Testis (tissue), 2 donors: ENCODE measurements at regions not wholly inside any gene's neighbourhood (a gene's known extent, or its start where the extent isn't known, plus 50 kb on each side); places are given as distances from the start of the nearest gene placed in this dataset.

Experiments used
- DNase-seq: peaks from one replicate; pipeline ENCODE4 v3.0.0-alpha.2; 2019
- H3K27ac ChIP-seq, 2 donors: fragments of 200-600 bp; sonication (generic); one replicate each; pipeline ENCODE4 v1.5.1; 2019
- H3K27me3 ChIP-seq: fragments of 200-600 bp; sonication (generic); one replicate; pipeline ENCODE4 v1.5.1; 2019
- H3K36me3 ChIP-seq: fragments of 200-600 bp; sonication (generic); one replicate; pipeline ENCODE4 v1.5.1; 2017; ENCODE audit warnings: low read depth; ENCODE audit errors: missing control alignments
- H3K4me1 ChIP-seq: fragments of 200-600 bp; sonication (generic); one replicate; pipeline ENCODE4 v1.5.1; 2019
- H3K4me3 ChIP-seq, 2 donors: fragments of 200-600 bp; sonication (generic); one replicate each; pipeline ENCODE4 v1.5.1; 2017 to 2019
- H3K9me3 ChIP-seq: fragments of 200-600 bp; sonication (generic); one replicate; pipeline ENCODE4 v1.5.1; 2017
- CTCF ChIP-seq, 3 experiments: fragments of 450-650 bp in 2 of 3; fragments of 200-600 bp in 1 of 3; sonication (generic) in 1 of 3; IDR thresholded peaks; one replicate each; pipeline ENCODE4 v1.5.1; 2016 to 2019; ENCODE audit warnings: antibody characterized with exemption in 3 of 3, mild to moderate bottlenecking in 2 of 3, moderate library complexity in 1 of 3
- POLR2A ChIP-seq: fragments of 450-650 bp; IDR thresholded peaks from one replicate; pipeline ENCODE4 v1.6.1; 2017; ENCODE audit warnings: antibody characterized with exemption, mild to moderate bottlenecking, moderate library complexity
- WGBS, 2 donors: methylation state at CpG; one replicate each; pipeline ENCODE4 v1.1.5; 2018; 5-methylcytosine and 5-hydroxymethylcytosine counted together
- intact Hi-C: fragments of 100-400 bp; cut with DNase I; formaldehyde crosslinking; loops from one replicate; pipeline ENCODE4 v1.15.1; 2023; ENCODE audit warnings: low total_unique reads

GRCh38 chr3:170724599-170725280, 138.9 kb upstream of the SLC7A14 start:
- Histone ChIP-seq H3K36me3 (no peaks in the 10 kb centered on the region), H3K27ac (peak overlapping the region in 1 of 2 donors; percentile 1), H3K27me3 (no peaks in the 10 kb centered on the region), H3K4me1 (peaks cover 10% of the 10 kb centered on the region), H3K9me3 (no peaks in the 10 kb centered on the region), H3K4me3 (no peak overlapping the region)
- no peak for TF ChIP-seq CTCF (IDR thresholded peaks at IDR 0.05)
- TF ChIP-seq POLR2A: no peak
- WGBS, 2 donors: 53 to 75% methylated on average over 1 of the region's 1 CpG
- peak; percentile 44 for DNase-seq
- intact Hi-C loops: no loop called here

GRCh38 chr3:170723241-170723640, 137.4 kb upstream of the SLC7A14 start:
- DNase-seq: no peak
- TF ChIP-seq POLR2A (no peak), CTCF (IDR thresholded peaks at IDR 0.05) (no peak)
- 48 to 55% methylated on average over 1 of the region's 1 CpG for WGBS, 2 donors

GRCh38 chr3:170721563-170721962, 135.7 kb upstream of the SLC7A14 start:
- no peaks in the 10 kb centered on the region for H3K9me3 ChIP-seq
- peak; percentile 32 for DNase-seq
- peaks cover 6% of the 10 kb centered on the region for H3K4me1 ChIP-seq
- H3K27me3 ChIP-seq: no peaks in the 10 kb centered on the region
- H3K4me3 ChIP-seq: no peak overlapping the region
- intact Hi-C loops: no loop called here
- TF ChIP-seq CTCF (IDR thresholded peaks at IDR 0.05) (no peak), POLR2A (no peak)
- H3K27ac ChIP-seq: no peak overlapping the region
- no peaks in the 10 kb centered on the region for H3K36me3 ChIP-seq

More at GRCh38 chr3:170723241-170723640, 137.4 kb upstream of the SLC7A14 start:
- H3K27me3 ChIP-seq: no peaks in the 10 kb centered on the region
- peaks cover 10% of the 10 kb centered on the region for H3K4me1 ChIP-seq
- intact Hi-C loops: no loop called here
- H3K4me3 ChIP-seq: no peak overlapping the region
- H3K36me3 ChIP-seq: no peaks in the 10 kb centered on the region
- no peaks in the 10 kb centered on the region for H3K9me3 ChIP-seq
- H3K27ac ChIP-seq: no peak overlapping the region

- intact Hi-C loops: no loop called here
- H3K9me3 ChIP-seq: no peaks in the 10 kb centered on the region
- H3K36me3 ChIP-seq: no peaks in the 10 kb centered on the region
- H3K27ac ChIP-seq: no peak overlapping the region
- H3K4me1 ChIP-seq: no peaks in the 10 kb centered on the region
- WGBS, 2 donors: 88 to 96% methylated on average over 1 of the region's 1 CpG
- no peak for TF ChIP-seq POLR2A
- no peak for TF ChIP-seq CTCF (IDR thresholded peaks at IDR 0.05)
- no peak overlapping the region for H3K4me3 ChIP-seq
- no peak for DNase-seq
- no peaks in the 10 kb centered on the region for H3K27me3 ChIP-seq
Measured at GRCh38 chr3:170719300-170719699, 133.4 kb upstream of the SLC7A14 start.

- intact Hi-C loops: no loop called here
- no peak for DNase-seq
- Histone ChIP-seq H3K27ac (no peak overlapping the region), H3K36me3 (no peaks in the 10 kb centered on the region), H3K9me3 (no peaks in the 10 kb centered on the region), H3K4me3 (no peak overlapping the region), H3K4me1 (no peaks in the 10 kb centered on the region), H3K27me3 (no peaks in the 10 kb centered on the region)
- 91 to 94% methylated on average over 3 of the region's 3 CpGs for WGBS, 2 donors
- TF ChIP-seq POLR2A: no peak
- TF ChIP-seq CTCF (IDR thresholded peaks at IDR 0.05): no peak
Measured at GRCh38 chr3:170718848-170719247, 133.0 kb upstream of the SLC7A14 start.
